OCI-LY7 (cell line): ENCODE measurements at regions not wholly inside any gene's neighbourhood (a gene's known extent, or its start where the extent isn't known, plus 50 kb on each side); places are given as distances from the start of the nearest gene placed in this dataset.

ENCODE experiments used
- BruUV-seq: library from RNA; stranded (reverse); fragments of 400-500 nt; replicated peaks from 2 replicates; lab custom pipeline; 2021; lab: Mats Ljungman, UMichigan
- CTCF ChIA-PET: fragments of 300-600 bp; sonication (Branson Sonifier 250); formaldehyde crosslinking; loops from one replicate; lab custom pipeline; 2022; ENCODE audit warnings: antibody characterized with exemption; ENCODE audit not compliant: unreplicated experiment; lab: Charles Lee
- POLR2A ChIA-PET: fragments of 300-600 bp; sonication (Branson Sonifier 250); formaldehyde crosslinking; loops from one replicate; lab custom pipeline; 2022; ENCODE audit warnings: antibody characterized with exemption; lab: Charles Lee
- DNase-seq: peaks from one replicate; pipeline ENCODE4 v3.0.0-alpha.2; 2015; ENCODE audit warnings: low spot score
- H2AFZ ChIP-seq: fragments of 200-600 bp; sonication (generic), shearing (Covaris generic); 2 replicates; pipeline ENCODE4 v1.6.1; 2014; ENCODE audit warnings: mild to moderate bottlenecking, antibody characterized with exemption, low read length, moderate library complexity
- H3K27ac ChIP-seq: fragments of 200-600 bp; sonication (generic); 2 replicates; pipeline ENCODE4 v1.5.1; 2014; ENCODE audit warnings: mixed run types, low read depth, mild to moderate bottlenecking, moderate library complexity, low read length, inconsistent platforms; ENCODE audit not compliant: poor library complexity, severe bottlenecking
- H3K36me3 ChIP-seq: fragments of 200-600 bp; sonication (generic); 2 replicates; pipeline ENCODE4 v1.6.1; 2014; ENCODE audit warnings: mild to moderate bottlenecking, antibody characterized with exemption, low read length, moderate library complexity, mixed read lengths; ENCODE audit not compliant: insufficient read depth
- H3K4me1 ChIP-seq: fragments of 200-600 bp; sonication (generic); 2 replicates; pipeline ENCODE4 v1.5.1; 2014; ENCODE audit warnings: mild to moderate bottlenecking, low read length; ENCODE audit not compliant: insufficient read depth, poor library complexity, severe bottlenecking
- H3K4me2 ChIP-seq: fragments of 200-600 bp; sonication (generic); 2 replicates; pipeline ENCODE4 v1.6.1; 2014; ENCODE audit warnings: mild to moderate bottlenecking, low read length
- H3K4me3 ChIP-seq: fragments of 200-600 bp; sonication (generic); 2 replicates; pipeline ENCODE4 v1.5.1; 2014; ENCODE audit warnings: mild to moderate bottlenecking, low read depth, low read length; ENCODE audit not compliant: poor library complexity, severe bottlenecking
- H3K79me2 ChIP-seq: fragments of 200-600 bp; sonication (generic); 2 replicates; pipeline ENCODE4 v1.6.1; 2016; ENCODE audit warnings: low read depth, mild to moderate bottlenecking, low read length, moderate library complexity, mixed read lengths; ENCODE audit not compliant: insufficient read depth
- H3K9me2 ChIP-seq: fragments of 200-600 bp; sonication (generic); 2 replicates; pipeline ENCODE4 v1.6.1; 2016; ENCODE audit warnings: mild to moderate bottlenecking, low read length, mixed read lengths; ENCODE audit not compliant: insufficient read depth
- H3K9me3 ChIP-seq: fragments of 200-600 bp; sonication (generic); 2 replicates; pipeline ENCODE4 v1.6.1; 2014; ENCODE audit warnings: mild to moderate bottlenecking, mixed run types, low read length, mixed read lengths
- H4K20me1 ChIP-seq: fragments of 200-600 bp; sonication (generic); 2 replicates; pipeline ENCODE4 v1.6.1; 2014; ENCODE audit warnings: mild to moderate bottlenecking, antibody characterized with exemption, low read length, moderate library complexity, mixed read lengths; ENCODE audit not compliant: insufficient read depth
- EZH2phosphoT487 ChIP-seq: fragments of 200-600 bp; sonication (generic); IDR thresholded peaks from 2 replicates; pipeline ENCODE4 v1.6.1; 2018; ENCODE audit warnings: low read depth, borderline replicate concordance, mild to moderate bottlenecking, mixed run types, antibody characterized with exemption, low read length, moderate library complexity, mixed read lengths
- intact Hi-C: fragments of 100-400 bp; cut with micrococcal nuclease; formaldehyde crosslinking; loops from one replicate; pipeline ENCODE4 v1.10.0; 2022; ENCODE audit not compliant: unreplicated experiment
- TF ChIP-seq, protein P1 (sequence below): fragments of 200-600 bp; sonication (generic); conservative IDR thresholded peaks from 2 replicates; pipeline ENCODE4 v1.5.1; 2014; ENCODE audit warnings: mild to moderate bottlenecking, antibody characterized with exemption, low read length, moderate library complexity, mixed read lengths

DNA sequence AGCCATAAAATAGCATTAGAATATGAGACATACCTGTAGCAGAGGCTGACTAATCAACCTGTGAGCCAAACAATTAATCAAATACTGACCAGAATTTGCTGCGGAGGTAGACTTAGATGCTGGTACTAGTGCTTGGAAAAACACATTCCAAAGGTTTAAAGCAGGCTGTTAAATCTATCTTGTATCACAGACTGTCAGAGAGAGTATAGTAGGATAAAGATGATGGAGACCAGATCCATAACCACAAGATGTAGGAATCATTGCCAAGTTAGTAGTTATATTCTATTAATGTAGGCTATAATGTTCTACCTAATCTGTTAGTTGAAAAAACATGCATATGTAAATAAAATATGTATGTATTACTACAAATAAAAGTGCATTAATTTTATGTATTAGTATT, 726.2 kb downstream of the SLC6A15 start:
- intact Hi-C loops = no loop called here
- no peak for DNase-seq
- ChIA-PET POLR2A (no interaction called here), CTCF (no interaction called here)
- H3K9me3 ChIP-seq = no peaks in the 10 kb centered on the region
- no peak overlapping the region for H3K4me3 ChIP-seq
- H3K9me2 ChIP-seq = no peaks in the 10 kb centered on the region
- no peaks in the 10 kb centered on the region for H3K4me1 ChIP-seq
- no peaks in the 10 kb centered on the region for H4K20me1 ChIP-seq
- no peak overlapping the region for H3K4me2 ChIP-seq
- no TSS peak for BruUV-seq
- no peaks in the 10 kb centered on the region for H3K79me2 ChIP-seq
- H2AFZ ChIP-seq = no peak overlapping the region
- H3K27ac ChIP-seq = no peak overlapping the region
- no peak for TF ChIP-seq EZH2phosphoT487
- TF ChIP-seq, protein P1, sequence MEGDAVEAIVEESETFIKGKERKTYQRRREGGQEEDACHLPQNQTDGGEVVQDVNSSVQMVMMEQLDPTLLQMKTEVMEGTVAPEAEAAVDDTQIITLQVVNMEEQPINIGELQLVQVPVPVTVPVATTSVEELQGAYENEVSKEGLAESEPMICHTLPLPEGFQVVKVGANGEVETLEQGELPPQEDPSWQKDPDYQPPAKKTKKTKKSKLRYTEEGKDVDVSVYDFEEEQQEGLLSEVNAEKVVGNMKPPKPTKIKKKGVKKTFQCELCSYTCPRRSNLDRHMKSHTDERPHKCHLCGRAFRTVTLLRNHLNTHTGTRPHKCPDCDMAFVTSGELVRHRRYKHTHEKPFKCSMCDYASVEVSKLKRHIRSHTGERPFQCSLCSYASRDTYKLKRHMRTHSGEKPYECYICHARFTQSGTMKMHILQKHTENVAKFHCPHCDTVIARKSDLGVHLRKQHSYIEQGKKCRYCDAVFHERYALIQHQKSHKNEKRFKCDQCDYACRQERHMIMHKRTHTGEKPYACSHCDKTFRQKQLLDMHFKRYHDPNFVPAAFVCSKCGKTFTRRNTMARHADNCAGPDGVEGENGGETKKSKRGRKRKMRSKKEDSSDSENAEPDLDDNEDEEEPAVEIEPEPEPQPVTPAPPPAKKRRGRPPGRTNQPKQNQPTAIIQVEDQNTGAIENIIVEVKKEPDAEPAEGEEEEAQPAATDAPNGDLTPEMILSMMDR = no peak
- H3K36me3 ChIP-seq = no peaks in the 10 kb centered on the region

GRCh38 chr12:84183576-84183975, 729.0 kb downstream of the SLC6A15 start:
- H3K79me2 ChIP-seq = no peaks in the 10 kb centered on the region
- no peaks in the 10 kb centered on the region for H3K9me3 ChIP-seq
- intact Hi-C loops = no loop called here
- TF ChIP-seq, protein P1 = no peak
- no peak for TF ChIP-seq EZH2phosphoT487
- ChIA-PET CTCF (no interaction called here), POLR2A (no interaction called here)
- no peak overlapping the region for H3K4me2 ChIP-seq
- H3K4me1 ChIP-seq = no peaks in the 10 kb centered on the region
- no peaks in the 10 kb centered on the region for H4K20me1 ChIP-seq
- H3K36me3 ChIP-seq = no peaks in the 10 kb centered on the region
- H2AFZ ChIP-seq = no peak overlapping the region
- H3K27ac ChIP-seq = no peak overlapping the region
- BruUV-seq = no TSS peak
- no peak for DNase-seq
- H3K9me2 ChIP-seq = no peaks in the 10 kb centered on the region
- no peak overlapping the region for H3K4me3 ChIP-seq

DNA sequence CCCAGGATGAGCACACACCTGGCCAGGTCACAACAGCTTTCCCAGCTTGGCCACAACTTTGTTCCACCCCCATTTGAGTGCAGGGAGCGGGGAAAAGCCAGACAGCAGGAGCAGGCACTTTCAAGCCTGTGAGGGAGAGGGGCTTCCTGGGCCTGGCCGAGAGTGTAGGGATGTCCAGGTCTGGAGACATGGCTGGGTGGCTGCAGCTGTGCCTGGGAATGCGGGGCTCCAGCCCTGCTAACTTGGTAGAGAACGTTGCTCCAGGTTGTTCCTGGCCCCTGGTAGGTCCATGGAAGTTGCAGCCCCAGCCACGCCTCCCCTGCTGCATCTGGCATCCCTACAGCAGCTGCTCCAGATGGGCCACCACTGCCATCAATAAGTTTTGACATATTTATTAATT, 738.5 kb downstream of the SLC6A15 start:
- ChIA-PET CTCF (no interaction called here), POLR2A (no interaction called here)
- no TSS peak for BruUV-seq
- Histone ChIP-seq H3K79me2 (no peaks in the 10 kb centered on the region), H3K36me3 (no peaks in the 10 kb centered on the region), H2AFZ (no peak overlapping the region), H3K27ac (no peak overlapping the region), H3K4me3 (no peak overlapping the region), H3K4me2 (no peak overlapping the region), H3K9me2 (no peaks in the 10 kb centered on the region), H3K4me1 (no peaks in the 10 kb centered on the region), H3K9me3 (0 out of 2 replicates have a peak, but pooled peaks cover 6% of the 10 kb centered on the region), H4K20me1 (no peaks in the 10 kb centered on the region)
- intact Hi-C loops = no loop called here
- no peak for DNase-seq
- TF ChIP-seq, protein P1 = no peak
- TF ChIP-seq EZH2phosphoT487 = no peak
